ENCODE measurements at regions not wholly inside any gene's neighbourhood (a gene's known extent, or its start where the extent isn't known, plus 50 kb on each side); places are given as distances from the start of the nearest gene placed in this dataset.

DNA sequence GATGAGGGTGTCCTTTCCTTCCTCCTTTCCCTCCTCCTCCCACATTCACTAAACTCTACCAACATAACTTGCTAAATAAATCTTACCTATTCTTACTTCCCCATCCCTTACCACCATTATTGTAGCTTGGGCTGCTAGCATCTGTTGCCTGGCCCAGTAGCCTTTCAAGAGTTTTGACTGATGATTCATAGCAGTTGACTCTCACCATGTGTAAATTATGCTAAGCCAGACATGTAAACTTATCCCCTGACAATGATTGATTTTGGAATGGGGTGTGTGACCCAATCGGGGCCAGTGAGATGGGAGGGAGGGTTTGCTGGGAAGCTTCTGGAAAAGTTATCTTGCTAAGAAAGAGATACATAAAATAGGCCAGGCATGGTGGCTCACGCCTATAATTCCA lies 161.8 kb upstream of the SPRY4 start:
- POLR2A ChIA-PET (ENCODE audit: unreplicated experiment) = no interaction called here
- no peaks in the 10 kb centered on the region for H3K27me3 ChIP-seq (ENCODE audit: insufficient read depth, low read depth)
- no peak overlapping the region for H3K4me2 ChIP-seq
- 0 out of 2 replicates have a peak, but pooled peaks cover 5% of the 10 kb centered on the region for H3F3A ChIP-seq (ENCODE audit: insufficient read depth, low read depth)
- TF ChIP-seq, protein P1, sequence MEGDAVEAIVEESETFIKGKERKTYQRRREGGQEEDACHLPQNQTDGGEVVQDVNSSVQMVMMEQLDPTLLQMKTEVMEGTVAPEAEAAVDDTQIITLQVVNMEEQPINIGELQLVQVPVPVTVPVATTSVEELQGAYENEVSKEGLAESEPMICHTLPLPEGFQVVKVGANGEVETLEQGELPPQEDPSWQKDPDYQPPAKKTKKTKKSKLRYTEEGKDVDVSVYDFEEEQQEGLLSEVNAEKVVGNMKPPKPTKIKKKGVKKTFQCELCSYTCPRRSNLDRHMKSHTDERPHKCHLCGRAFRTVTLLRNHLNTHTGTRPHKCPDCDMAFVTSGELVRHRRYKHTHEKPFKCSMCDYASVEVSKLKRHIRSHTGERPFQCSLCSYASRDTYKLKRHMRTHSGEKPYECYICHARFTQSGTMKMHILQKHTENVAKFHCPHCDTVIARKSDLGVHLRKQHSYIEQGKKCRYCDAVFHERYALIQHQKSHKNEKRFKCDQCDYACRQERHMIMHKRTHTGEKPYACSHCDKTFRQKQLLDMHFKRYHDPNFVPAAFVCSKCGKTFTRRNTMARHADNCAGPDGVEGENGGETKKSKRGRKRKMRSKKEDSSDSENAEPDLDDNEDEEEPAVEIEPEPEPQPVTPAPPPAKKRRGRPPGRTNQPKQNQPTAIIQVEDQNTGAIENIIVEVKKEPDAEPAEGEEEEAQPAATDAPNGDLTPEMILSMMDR (conservative IDR thresholded peaks at IDR 0.05) = no peak
- TF ChIP-seq EZH2 (IDR thresholded peaks at IDR 0.05; ENCODE audit: low read depth) = no peak
- BruUV-seq (replicated peaks) = no TSS peak
- intact Hi-C loops (cut with micrococcal nuclease; ENCODE audit: unreplicated experiment) = no loop called here
- CTCF ChIA-PET = no interaction called here
- peak in 1 of 2 experiments; percentile 64 for DNase-seq
- no peak overlapping the region for H2AFZ ChIP-seq
- H3K4me3 ChIP-seq = no peak overlapping the region
- H3K36me3 ChIP-seq (ENCODE audit: low read depth) = no peaks in the 10 kb centered on the region
- no peak overlapping the region for H3K27ac ChIP-seq
- no peaks in the 10 kb centered on the region for H3K79me2 ChIP-seq (ENCODE audit: low read depth)
- peaks cover 11% of the 10 kb centered on the region for H3K4me1 ChIP-seq (replicated peaks; ENCODE audit: insufficient read depth)
- H4K20me1 ChIP-seq (ENCODE audit: insufficient read depth) = no peaks in the 10 kb centered on the region
- H3K9me3 ChIP-seq (ENCODE audit: insufficient read depth, low read depth) = peaks cover 6% of the 10 kb centered on the region; the same call in 1 of the 2 replicates
- H3K9me2 ChIP-seq (ENCODE audit: insufficient read depth) = no peaks in the 10 kb centered on the region

GRCh38 chr5:142486020-142486419 lies 161.2 kb upstream of the SPRY4 start:
- Histone ChIP-seq H3K27ac (no peak overlapping the region), H3K4me3 (no peak overlapping the region), H3K9me2 (ENCODE audit: insufficient read depth) (no peaks in the 10 kb centered on the region), H3K4me1 (replicated peaks; ENCODE audit: insufficient read depth) (peaks cover 11% of the 10 kb centered on the region), H3K9me3 (ENCODE audit: insufficient read depth, low read depth) (peaks cover 6% of the 10 kb centered on the region; the same call in 1 of the 2 replicates), H3K27me3 (ENCODE audit: insufficient read depth, low read depth) (no peaks in the 10 kb centered on the region), H3K36me3 (ENCODE audit: low read depth) (no peaks in the 10 kb centered on the region), H2AFZ (no peak overlapping the region), H3K79me2 (ENCODE audit: low read depth) (no peaks in the 10 kb centered on the region), H3F3A (ENCODE audit: insufficient read depth, low read depth) (0 out of 2 replicates have a peak, but pooled peaks cover 5% of the 10 kb centered on the region), H4K20me1 (ENCODE audit: insufficient read depth) (no peaks in the 10 kb centered on the region), H3K4me2 (no peak overlapping the region)
- no peak for DNase-seq
- no TSS peak for BruUV-seq (replicated peaks)
- intact Hi-C loops (cut with micrococcal nuclease; ENCODE audit: unreplicated experiment) = no loop called here
- ChIA-PET CTCF (interaction anchor here (0.8 kb wide), 1 partner anchor 138 kb away, joined by 4 read pairs; no protein-coding TSS in a partner anchor), POLR2A (ENCODE audit: unreplicated experiment) (no interaction called here)
- no peak for TF ChIP-seq EZH2 (IDR thresholded peaks at IDR 0.05; ENCODE audit: low read depth)

DNA sequence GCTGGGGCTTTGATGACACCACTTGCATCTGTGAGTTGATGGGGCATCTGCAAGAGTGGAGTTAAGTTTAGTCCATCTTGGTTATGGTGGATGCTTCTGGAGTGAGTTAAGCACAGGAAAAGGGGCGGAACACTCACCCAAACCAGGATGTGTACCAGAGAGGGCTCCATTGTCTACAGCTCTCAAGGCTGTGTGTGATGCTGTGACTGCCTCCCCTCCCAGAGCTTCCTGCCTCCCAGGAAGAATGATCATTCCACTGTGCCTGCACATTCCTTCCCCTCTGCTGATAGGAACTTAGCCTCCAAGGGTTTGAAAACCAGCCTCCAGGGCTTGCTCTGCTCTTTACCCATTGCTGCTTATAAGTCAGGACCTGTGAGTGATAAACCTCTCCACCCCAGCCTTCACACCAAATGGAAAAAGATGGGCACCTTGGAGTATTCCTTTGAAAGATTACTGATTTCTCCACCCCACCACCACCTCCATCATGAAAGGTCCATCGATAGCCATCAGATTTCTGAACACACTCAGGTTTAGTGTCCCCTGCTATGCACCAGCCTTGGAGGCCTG lies 160.1 kb upstream of the SPRY4 start:
- no peak overlapping the region for H3K4me3 ChIP-seq
- BruUV-seq (replicated peaks) = no TSS peak
- DNase-seq = no peak
- no peak overlapping the region for H3K4me2 ChIP-seq
- ChIA-PET POLR2A (ENCODE audit: unreplicated experiment) (no interaction called here), CTCF (no interaction called here)
- no peaks in the 10 kb centered on the region for H3K27me3 ChIP-seq (ENCODE audit: insufficient read depth, low read depth)
- H3K4me1 ChIP-seq (replicated peaks; ENCODE audit: insufficient read depth) = peaks cover 11% of the 10 kb centered on the region
- 0 out of 2 replicates have a peak, but pooled peaks cover 5% of the 10 kb centered on the region for H3F3A ChIP-seq (ENCODE audit: insufficient read depth, low read depth)
- intact Hi-C loops (cut with micrococcal nuclease; ENCODE audit: unreplicated experiment) = no loop called here
- no peaks in the 10 kb centered on the region for H3K36me3 ChIP-seq (ENCODE audit: low read depth)
- TF ChIP-seq, protein P1 (conservative IDR thresholded peaks at IDR 0.05) = no peak
- TF ChIP-seq EZH2 (IDR thresholded peaks at IDR 0.05; ENCODE audit: low read depth) = no peak
- H3K9me3 ChIP-seq (ENCODE audit: insufficient read depth, low read depth) = peaks cover 6% of the 10 kb centered on the region; the same call in 1 of the 2 replicates
- no peak overlapping the region for H2AFZ ChIP-seq
- no peak overlapping the region for H3K27ac ChIP-seq
- H3K79me2 ChIP-seq (ENCODE audit: low read depth) = no peaks in the 10 kb centered on the region
- H3K9me2 ChIP-seq (ENCODE audit: insufficient read depth) = no peaks in the 10 kb centered on the region
- no peaks in the 10 kb centered on the region for H4K20me1 ChIP-seq (ENCODE audit: insufficient read depth)

Measured in PC-9 (cell line).